Central memory CD8-positive, alpha-beta T cell (primary cell): ENCODE measurements at regions not wholly inside any gene's neighbourhood (a gene's known extent, or its start where the extent isn't known, plus 50 kb on each side); places are given as distances from the start of the nearest gene placed in this dataset.
"Not testable (repeated sequence)": the region's sequence is repeated elsewhere in the genome, so short reads cannot be mapped to it uniquely, and the experiment has no call there.

Source experiments
- ATAC-seq: fragments of 150-1000 bp; cut with Tn5 transposase; replicated peaks from 2 replicates; pipeline ENCODE4 v1.10.0; 2022; ENCODE audit warnings: mild to moderate bottlenecking, moderate FRiP score, moderate number of reproducible peaks; ENCODE audit not compliant: poor library complexity, severe bottlenecking; ENCODE audit errors: extremely low read depth
- DNase-seq, 2 donors: peaks; one replicate each; pipeline ENCODE4 v3.0.0; 2021; ENCODE audit warnings: low spot score in 2 of 2
- H3K27ac Mint-ChIP-seq: one replicate; pipeline ENCODE4 v1.8.0; 2022; ENCODE audit warnings: low read depth, mild to moderate bottlenecking, moderate library complexity, mixed read lengths
- H3K27me3 Mint-ChIP-seq: one replicate; pipeline ENCODE4 v1.8.0; 2022; ENCODE audit warnings: mixed read lengths
- H3K36me3 Mint-ChIP-seq: one replicate; pipeline ENCODE4 v1.8.0; 2022; ENCODE audit warnings: mild to moderate bottlenecking, moderate library complexity, mixed read lengths; ENCODE audit not compliant: insufficient read depth
- H3K4me1 Mint-ChIP-seq: one replicate; pipeline ENCODE4 v1.8.0; 2022; ENCODE audit warnings: mixed read lengths
- H3K4me3 Mint-ChIP-seq: one replicate; pipeline ENCODE4 v1.8.0; 2022; ENCODE audit warnings: mild to moderate bottlenecking, moderate library complexity, mixed read lengths
- H3K9me3 Mint-ChIP-seq: one replicate; pipeline ENCODE4 v1.8.0; 2022; ENCODE audit warnings: mixed read lengths

DNA sequence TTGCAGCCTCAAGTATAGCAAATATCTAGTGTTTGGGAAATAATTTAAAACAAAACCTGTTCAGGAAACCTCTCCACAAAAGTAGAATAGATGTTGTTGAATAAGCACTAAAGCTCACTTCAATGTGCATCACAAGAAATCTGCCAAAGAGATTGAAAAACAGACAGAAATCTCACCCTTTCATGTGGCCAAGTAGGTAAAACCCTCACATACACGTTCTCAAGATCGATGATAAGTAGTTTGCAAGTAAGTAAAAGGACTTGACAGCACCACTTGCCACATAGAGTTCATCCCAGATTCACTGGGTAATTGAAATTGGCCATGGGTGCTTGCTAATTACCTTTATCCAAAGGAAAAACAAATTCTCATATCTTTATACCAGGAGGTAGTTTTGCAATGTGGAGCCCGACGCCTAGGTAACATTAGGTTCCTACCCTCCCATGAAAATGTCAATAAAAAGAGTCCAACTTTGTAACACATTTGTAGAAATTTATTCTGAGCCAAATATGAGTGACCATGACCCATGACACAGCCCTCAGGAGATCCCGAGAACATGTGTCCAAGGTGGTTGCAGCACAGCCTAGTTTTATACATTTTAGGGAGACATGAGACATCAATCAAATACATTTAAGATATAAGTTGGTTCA is 80.4 kb upstream of the ZNF658 start:
- H3K4me3 Mint-ChIP-seq, H3K9me3 Mint-ChIP-seq, ATAC-seq, H3K27ac Mint-ChIP-seq, H3K4me1 Mint-ChIP-seq, H3K36me3 Mint-ChIP-seq, DNase-seq, H3K27me3 Mint-ChIP-seq: not testable (repeated sequence)

DNA sequence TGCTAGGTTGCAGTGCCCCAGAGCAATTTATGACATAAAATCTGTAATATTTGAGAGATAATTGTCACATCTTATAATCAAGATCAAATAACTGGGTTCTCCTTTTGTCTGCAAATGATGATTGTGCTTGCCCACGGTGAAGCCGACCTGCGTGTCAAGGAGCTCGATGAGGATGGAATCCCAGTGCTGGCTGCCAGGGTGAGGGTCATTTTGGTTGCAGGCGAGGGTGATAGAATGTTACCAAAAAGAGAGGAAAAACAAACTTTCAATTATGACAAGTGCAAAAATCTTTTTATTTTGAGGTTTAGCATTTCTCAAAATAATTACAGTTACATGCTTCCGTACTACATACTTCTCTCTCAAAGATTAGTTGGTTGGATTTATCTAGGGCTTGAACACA is 76.4 kb upstream of the ZNF658 start:
- H3K27ac Mint-ChIP-seq, H3K9me3 Mint-ChIP-seq, DNase-seq, H3K36me3 Mint-ChIP-seq, H3K4me1 Mint-ChIP-seq, H3K4me3 Mint-ChIP-seq, H3K27me3 Mint-ChIP-seq, ATAC-seq: not testable (repeated sequence)

DNA sequence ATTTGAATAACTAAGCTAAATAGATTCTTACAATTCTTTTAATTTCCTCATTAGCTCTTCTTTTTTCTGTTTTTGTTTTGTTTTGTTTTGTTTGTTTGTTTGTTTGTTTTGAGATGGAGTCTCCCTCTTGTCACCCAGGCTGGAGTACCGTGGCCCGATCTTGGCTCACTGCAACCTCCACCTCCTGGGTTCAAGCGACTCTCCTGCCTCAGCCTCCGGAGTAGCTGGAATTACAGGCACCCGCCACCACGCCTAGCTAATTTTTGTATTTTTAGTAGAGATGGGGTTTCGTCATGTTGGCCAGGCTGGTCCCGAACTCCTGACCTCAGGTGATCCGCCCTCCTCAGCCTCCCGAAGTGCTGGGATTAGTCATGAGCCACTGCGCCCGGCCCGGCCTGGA is 70.7 kb upstream of the ZNF658 start:
- H3K36me3 Mint-ChIP-seq, H3K27ac Mint-ChIP-seq, H3K4me1 Mint-ChIP-seq, ATAC-seq, H3K4me3 Mint-ChIP-seq, H3K9me3 Mint-ChIP-seq, DNase-seq, H3K27me3 Mint-ChIP-seq: not testable (repeated sequence)

DNA sequence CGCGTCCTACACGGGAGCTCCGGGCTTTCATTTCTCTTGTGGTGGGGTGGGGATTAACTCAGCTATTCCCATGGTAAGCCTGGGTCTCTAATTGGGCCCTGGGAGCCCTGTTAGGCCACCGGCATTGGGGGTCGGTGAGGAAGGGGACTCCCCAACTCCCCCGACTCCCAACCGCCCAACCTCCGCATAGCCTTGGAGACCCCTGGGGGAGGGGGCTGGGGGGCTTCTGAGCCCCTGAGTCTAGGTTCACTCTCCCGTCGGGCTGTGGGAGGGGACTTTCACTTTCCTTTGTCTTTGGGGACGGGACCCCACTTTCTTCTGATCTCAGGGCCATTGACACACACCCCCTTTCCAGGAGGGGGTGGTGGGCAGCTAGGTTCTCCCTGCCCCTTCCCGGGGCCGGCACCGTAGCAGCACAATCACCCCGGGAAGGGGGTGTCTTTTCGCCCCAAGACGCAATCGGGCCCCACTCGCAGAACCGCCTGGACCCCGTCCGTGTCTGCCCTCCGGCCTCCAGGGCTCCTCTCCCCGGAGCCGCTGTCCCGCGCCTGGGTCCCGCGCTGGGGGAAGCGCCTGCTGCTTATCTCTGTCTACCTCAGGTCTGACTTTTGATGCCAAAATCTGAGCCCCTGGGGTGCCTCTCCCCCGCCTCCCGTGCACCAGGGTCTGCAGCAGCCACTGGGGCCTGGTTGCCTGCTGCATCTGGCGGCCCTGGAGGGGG is 69.6 kb upstream of the ZNF658 start:
- H3K27me3 Mint-ChIP-seq, H3K36me3 Mint-ChIP-seq, DNase-seq, H3K4me3 Mint-ChIP-seq, ATAC-seq, H3K4me1 Mint-ChIP-seq, H3K27ac Mint-ChIP-seq, H3K9me3 Mint-ChIP-seq: not testable (repeated sequence)

DNA sequence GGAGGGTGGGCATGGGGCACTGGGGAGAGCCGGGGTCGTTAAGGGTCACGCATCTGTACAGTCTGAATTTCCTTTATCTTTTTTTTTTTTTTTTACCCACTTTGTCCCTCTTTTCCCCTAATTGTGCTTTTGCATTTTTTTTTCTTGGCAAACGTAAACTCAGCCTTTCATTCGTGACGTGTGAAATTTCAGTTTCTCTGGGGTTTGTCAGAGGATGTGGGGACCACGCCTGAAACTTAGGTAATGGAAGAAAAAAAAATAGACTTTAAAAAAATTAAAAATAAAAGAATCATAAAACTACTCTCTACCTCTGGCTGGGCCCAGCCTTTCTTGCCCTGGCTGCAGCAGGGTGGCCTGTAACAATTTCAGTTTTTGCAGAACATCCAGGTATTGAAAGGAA is 68.3 kb upstream of the ZNF658 start:
- H3K27me3 Mint-ChIP-seq, DNase-seq, H3K9me3 Mint-ChIP-seq, H3K36me3 Mint-ChIP-seq, H3K4me1 Mint-ChIP-seq, H3K27ac Mint-ChIP-seq, H3K4me3 Mint-ChIP-seq: not testable (repeated sequence)
- peak; percentile 33 for ATAC-seq

DNA sequence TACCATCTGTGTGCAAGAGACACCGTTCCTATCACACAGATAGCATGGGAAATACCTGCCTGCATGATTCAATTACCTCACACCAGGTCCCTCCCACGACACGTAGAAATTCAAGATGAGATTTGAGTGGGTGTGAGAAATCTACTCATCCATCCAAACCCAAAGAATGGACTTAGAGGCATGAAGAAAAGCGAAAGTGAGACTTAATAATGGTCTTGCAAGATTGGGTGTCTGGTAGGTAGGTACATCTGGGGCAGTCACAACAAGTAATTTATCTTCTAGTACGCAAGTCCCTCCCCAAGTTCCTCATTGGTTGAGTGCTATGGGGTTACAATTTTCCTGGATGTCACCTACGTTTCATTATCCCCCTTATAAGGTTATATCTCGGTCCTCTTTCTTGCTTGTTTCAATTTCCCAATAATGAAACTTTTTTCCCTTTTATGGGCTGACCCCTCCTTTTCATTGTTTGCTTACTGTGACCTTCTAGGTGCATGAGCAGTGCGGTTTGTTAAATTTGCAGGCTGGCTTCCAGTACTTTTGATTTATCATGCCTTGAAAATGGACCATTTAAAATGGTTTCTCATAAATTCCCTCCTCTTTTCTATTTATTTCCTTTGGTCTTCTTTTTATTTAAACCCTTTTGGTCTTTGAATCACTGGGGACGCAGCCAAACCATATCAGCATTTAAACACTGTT is 63.1 kb upstream of the ZNF658 start:
- not testable (repeated sequence) for H3K4me3 Mint-ChIP-seq, H3K27me3 Mint-ChIP-seq, H3K27ac Mint-ChIP-seq, ATAC-seq, H3K9me3 Mint-ChIP-seq, H3K36me3 Mint-ChIP-seq, H3K4me1 Mint-ChIP-seq, DNase-seq
